HG02973 (cell line): ENCODE measurements at regions not wholly inside any gene's neighbourhood (a gene's known extent, or its start where the extent isn't known, plus 50 kb on each side); places are given as distances from the start of the nearest gene placed in this dataset.

Experiments used
- ATAC-seq: cut with Tn5 transposase; IDR thresholded peaks from one replicate; pipeline ENCODE4 v1.9.1; 2021; ENCODE audit warnings: moderate library complexity; ENCODE audit not compliant: unreplicated experiment

- no peak for ATAC-seq
Measured at GRCh38 chr1:94620345-94621031, 78.9 kb upstream of the F3 start.

- ATAC-seq = no peak
Measured at GRCh38 chr1:94619731-94620130, 78.2 kb upstream of the F3 start.

GRCh38 chr1:94617957-94618739 is 76.6 kb upstream of the F3 start:
- ATAC-seq = no peak

DNA sequence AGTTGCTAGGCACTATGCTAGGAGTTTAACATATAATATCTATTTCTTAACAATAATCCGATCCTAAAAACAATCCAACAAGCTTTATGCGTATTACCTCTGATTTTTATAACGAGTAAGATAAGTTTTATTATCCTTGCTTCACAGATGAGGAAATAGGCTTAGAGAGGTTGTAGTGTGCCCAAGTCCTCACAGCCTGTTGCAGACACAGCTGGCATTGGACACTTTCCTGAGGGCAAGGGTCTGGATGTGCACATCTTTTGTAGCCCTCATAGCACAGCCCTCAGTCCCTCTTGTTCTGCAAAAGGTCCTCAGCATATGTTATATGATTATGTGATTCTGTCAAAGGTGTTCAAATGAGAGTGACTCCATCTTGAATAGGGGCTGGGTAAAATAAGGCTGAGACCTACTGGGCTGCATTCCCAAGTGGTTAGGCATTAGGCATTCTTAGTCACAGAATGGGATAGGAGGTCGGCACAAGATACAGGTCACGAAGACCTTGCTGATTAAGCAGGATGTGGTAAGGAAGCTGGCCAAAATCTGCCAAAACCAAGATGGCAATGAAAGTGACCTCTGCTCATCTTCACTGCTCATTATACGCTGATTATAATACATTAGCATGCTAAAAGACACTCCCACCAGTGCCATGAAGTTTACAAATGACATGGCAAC is 75.7 kb upstream of the F3 start:
- ATAC-seq = no peak

- no peak for ATAC-seq
Measured at GRCh38 chr1:94616506-94616905, 74.9 kb upstream of the F3 start.

GRCh38 chr1:94614996-94615395 is 73.4 kb upstream of the F3 start:
- no peak for ATAC-seq

DNA sequence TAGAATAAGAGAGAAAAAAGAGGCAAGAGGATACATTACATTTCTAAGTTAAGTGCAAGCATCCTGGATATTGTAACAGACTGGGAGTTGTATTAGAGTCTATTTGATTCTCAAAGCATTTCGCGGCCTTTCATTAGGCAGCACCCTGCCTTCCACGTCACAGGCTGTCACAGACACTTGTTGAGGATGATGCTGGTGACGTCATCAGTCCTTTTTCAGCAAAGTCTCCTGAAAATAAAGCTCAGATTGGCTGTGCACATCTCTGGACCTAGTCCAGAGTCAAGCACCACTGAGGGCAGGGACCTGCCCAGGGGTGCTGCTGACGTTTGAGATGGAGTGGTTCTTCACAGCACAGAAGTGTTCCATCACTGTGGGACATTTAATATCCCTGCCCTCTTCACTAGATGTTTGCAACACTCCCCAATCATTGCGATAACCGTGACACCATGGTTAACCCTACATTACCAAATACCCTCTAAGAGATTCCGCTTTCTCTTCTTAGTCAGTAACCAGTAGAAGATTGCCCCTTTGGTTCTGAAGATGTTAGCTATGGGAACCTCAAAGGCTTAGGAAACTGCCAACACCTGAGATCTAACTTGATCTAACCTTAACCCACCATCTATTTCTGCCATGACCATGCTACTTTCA is 72.7 kb upstream of the F3 start:
- ATAC-seq = no peak

DNA sequence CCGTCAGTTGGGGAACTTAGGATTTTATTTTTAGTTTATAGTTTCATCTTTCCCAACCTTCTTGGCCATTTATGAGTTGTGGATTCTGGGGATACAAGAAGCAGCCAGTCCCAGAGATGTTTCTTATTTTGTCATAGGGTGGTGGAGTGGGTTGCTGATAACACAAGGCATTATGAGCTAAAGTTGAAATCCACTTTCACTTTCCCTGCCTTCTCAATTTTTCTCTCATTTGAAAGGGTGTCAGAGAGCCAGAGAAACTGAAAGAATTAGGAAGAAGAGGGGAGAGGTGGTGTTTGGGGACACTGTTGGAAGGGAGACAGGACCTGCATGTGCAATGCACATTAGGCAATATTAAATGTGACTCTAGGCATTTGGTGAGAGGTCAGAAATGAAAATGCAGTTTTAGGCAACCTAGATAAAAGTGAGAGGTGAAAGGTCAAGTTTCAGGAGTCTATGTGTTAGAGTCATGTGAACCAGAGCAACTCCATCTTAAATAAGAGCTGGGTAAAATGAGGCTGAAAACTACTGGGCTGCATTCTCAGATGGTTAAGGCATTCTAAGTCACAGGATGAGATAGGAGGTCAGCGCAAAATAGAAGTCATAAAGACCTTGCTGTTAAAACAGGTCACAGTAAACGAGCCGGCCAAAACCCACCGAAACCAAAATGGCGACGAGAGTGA is 71.1 kb upstream of the F3 start:
- ATAC-seq = no peak

DNA sequence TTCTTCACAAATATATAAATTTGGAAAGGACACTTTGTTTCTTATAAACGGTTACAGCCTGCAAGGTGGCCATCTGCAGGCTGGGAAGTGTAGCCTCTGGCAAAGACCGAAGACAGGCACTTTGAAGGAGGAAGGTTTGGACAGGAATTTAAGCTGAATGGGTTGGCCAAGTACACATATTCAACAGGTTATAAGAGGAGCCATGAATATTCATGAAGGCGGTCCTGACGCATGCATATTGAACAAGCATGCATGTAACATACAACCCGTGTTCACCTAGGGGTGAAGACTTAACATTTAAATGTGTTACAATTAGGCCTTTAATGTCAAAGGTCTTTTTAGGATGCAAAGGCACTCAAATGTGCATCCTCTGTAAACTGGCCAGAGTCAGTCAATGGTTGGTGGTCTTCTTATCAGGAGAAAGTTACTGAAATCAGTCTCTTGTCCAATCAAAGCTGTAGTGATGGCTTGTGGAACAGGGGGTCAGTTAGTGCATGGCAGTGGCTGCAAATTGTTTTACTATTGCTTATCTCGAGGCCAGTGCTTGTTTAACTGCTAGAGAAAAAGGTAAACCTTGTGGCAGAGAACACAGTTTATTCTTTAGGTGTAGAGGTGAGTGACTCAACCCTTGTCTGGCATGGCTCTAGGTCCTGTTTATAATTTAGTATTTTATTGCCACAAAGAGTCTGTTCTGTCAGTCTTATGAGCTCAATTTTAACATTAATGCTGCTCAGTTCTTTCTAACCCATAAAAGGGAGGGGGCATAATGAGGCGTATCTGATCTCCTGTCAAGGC is 70.3 kb upstream of the F3 start:
- ATAC-seq = no peak

- no peak for ATAC-seq
Measured at GRCh38 chr1:94609619-94610018, 68.1 kb upstream of the F3 start.

DNA sequence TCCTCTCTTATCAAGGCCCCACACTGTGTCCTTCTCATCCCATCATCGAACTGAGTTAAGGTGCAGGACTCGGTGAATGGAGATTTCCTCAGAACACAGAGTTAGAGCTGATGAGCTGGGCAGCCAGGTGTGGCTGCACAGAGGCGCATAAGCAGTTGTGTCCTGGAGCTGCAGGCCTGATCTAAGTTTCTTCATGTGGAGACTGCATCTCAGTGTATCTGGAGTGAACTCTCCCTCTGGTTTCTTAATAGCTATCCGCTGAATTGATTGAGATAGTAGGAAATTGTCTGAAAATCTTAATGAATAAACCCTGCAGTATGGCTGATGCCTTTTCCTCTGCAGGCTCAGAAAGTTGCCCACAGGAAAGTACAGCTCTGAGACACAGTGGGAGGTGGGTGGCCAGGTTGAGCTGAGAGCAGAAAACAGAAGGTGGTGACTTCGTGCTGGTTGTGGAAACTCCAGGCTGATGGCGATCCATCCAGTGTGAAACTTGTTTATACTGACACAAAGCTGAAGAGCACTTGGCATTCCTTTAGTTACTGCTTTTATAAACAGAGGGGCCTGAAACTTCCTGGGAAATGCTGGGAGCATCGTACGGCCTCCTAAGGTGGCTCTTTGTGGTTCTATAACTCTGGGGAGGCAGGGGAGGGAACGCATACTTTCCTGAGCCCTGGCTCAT is 67.4 kb upstream of the F3 start:
- ATAC-seq = no peak

GRCh38 chr1:94608142-94608851 is 66.7 kb upstream of the F3 start:
- ATAC-seq = no peak

DNA sequence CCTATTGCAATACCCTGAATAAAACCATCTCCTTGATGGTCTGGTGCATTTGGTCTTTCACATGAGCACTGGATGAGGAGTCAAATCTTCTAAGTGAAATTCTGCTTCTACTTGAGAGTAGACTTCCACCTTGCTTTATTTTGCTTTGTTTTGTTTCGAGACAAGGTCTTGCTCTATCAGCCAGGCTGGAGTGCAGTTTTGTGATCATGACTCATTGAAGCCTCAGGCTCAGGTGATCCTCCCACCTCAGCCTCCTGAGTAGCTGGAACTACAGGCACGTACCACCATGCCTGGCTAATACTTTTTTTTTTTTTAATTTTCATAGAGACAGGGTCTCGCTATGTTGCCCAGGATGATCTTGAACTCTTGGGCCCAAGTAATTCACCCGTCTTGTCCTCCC is 65.8 kb upstream of the F3 start:
- no peak for ATAC-seq

DNA sequence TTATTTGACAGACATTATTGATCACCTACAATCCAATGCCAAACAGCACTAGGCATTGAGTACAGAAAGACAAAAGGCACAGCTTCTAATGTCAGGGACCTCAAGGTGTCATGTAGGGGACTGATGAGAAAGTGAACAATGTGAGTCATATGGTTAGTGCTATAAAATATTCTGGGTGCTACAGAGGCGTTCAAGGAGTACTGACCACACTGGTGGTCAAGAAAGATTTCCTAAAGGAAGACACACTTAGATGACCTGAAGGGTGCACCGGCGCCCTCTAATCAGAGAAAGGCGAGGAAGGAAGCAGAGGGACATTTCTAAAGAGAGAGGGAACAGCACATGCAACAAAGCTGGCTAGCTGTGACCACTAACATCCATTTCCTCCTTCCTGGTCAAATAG is 64.9 kb upstream of the F3 start:
- ATAC-seq = no peak

- ATAC-seq = no peak
Measured at GRCh38 chr1:94603663-94604062, 62.1 kb upstream of the F3 start.

DNA sequence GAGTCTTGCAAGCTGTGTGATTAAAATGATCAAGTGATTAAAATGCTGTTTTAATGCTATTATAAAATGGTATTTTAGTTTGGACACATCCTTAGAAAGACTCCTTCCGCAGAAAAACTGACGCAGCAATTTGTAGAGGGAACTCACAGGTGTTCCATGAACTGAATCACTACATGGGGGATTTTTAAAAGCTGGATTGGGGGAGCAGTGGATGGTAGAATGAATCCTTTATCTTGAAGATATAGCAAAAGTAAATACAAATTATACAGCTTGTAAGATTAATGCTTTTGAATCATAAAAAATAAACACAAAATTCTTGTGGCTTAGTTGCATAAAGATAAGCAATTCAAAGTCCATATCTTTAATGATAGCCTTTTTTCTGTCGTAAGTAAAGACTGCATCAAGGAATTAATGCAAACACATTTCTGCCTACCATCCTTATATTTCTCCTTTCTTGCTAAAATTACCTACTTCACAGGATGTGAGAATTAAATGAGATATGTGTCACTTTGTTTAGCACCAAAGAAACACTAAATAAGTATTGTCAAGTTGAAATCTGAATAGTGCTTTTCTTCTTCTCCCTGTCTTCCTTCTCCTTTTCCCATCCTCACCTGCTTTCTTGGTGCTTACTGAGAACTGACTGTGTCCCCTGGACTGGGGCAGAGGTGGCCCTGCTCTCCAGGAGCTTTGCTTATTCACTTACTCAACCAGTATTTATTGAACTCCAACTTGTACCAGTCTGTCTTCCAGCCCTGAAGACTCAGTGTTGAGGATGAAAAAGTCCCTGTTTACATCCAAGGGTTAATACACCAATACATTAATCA is 61.5 kb upstream of the F3 start:
- ATAC-seq = no peak

DNA sequence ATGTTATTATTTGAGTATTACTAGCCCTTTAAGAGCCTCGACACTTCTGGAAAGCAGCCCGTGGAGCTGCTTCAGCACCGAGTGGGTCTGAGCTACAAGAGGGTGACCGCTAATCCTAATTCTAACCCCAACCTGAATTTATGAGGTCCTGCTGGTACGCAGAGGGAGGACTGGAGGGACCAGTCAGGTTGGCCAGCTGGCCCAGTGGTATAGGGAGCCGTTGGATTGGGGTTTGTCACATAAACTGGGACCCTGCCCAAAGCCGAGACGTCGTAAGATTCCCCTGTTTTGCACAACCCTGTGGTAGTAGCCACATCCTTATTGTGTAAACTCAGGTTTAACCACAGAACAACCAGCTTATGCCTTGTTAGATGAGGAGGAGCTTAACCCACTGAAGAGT is 60.8 kb upstream of the F3 start:
- ATAC-seq = no peak

- no peak for ATAC-seq
Measured at GRCh38 chr1:94600556-94600955, 59.0 kb upstream of the F3 start.
